Fibroblast of skin of abdomen (primary cell): ENCODE measurements at regions not wholly inside any gene's neighbourhood (a gene's known extent, or its start where the extent isn't known, plus 50 kb on each side); places are given as distances from the start of the nearest gene placed in this dataset.
A peak's percentile ranks its signal among the peaks of the same experiment; 100 is the strongest.
"Not testable (repeated sequence)": the region's sequence is repeated elsewhere in the genome, so short reads cannot be mapped to it uniquely, and the experiment has no call there.

Experiments
- DNase-seq: peaks from one replicate; pipeline ENCODE4 v3.0.0-alpha.2; 2013

DNA sequence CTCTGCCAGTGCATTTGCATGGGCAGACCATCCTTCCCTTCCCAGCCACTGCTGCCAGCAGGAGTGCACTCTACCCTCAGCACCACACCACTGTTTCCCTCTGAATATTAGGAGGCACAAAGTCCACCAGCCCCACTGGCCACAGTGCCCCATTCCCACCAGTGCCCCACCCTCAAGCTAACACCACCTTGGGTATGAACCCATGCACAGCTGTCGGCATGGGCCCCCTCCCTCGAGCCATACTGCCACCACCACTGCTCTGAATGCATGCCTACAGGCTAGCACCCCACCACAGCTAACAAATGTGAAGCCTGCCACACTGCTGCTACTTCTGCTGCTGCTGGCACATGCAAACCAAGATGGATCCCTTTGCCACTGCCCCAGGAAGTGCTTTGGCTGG is 810.4 kb downstream of the TRAM1L1 start:
- no peak for DNase-seq

DNA sequence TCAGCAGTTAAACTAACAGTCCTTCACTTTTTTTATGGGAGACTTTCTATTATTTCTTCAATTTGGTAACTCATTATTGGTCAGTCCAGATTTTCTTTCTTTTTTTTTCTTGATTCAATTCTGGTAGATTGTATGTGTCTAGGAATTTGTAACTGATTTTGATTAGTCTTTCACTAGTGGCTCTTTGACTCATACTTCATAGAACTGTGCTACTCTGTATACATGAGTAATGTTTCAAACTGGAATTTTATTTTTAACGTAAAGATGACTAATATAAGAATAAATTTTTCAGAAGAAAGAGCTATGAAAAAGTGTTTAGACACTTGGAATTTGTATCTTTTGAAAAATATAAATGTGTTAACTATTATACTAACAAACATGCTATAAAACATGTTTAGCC is 813.0 kb downstream of the TRAM1L1 start:
- DNase-seq: peak; percentile 17

- not testable (repeated sequence) for DNase-seq
These were observed 824.4 kb downstream of the TRAM1L1 start for GRCh38 chr4:116260931-116261330.

DNA sequence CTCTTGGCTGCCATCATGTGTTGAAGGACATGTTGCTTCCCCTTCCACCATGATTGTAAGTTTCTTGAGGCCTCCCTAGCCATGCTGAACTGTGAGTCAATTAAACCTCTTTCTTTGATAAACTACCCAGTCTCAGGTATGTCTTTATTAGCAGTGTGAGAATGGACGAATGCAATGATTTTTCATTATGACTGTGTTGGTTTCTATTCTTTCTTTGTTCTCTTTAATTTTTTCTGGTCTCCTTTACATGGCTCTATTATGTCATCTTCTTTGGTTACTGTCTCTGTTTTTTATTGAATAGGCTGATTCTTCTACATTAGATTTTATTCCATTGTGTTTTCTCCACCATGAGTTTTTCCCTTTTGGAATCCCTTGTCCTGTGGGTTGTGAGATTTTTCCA is 840.6 kb downstream of the TRAM1L1 start:
- DNase-seq: no peak

DNA sequence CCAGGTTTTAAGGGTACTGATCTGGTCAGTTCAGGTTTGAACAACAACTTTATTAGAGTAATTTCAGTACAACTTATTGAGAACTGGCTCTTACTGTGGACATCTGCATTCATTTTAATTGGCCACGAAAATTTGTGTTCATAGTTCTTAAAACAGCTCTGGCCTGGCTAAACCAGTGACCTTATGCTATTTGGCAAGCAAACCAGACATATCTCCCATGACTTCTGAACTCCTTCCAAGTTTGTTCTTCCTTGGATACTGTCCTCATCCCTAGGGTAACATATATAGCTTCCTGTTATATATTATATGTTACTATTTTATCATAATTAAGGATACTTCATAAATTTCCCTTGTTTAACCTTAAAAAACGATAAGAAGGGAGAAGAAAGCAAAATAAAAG is 841.9 kb downstream of the TRAM1L1 start:
- DNase-seq: no peak

GRCh38 chr4:116233971-116234370 is 851.4 kb downstream of the TRAM1L1 start:
- DNase-seq: no peak

DNA sequence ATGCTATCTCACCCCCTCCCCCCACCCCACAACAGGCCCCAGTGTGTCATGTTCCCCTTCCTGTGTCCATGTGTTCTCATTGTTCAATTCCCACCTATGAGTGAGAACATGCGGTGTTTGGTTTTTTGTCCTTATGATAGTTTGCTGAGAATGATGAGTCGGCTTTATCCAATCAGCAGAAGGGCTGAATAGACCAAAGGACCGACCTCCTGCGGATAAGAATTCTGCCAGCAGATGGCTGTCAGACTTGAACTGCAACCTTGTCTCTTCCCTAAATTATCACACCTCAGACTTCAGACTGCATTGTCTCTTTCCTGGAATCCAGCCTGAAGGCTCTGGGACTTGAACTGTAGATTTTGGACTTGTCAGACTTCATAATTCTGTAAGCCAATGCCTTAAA is 853.4 kb downstream of the TRAM1L1 start:
- DNase-seq: not testable (repeated sequence)

- DNase-seq: no peak
These were observed 856.0 kb downstream of the TRAM1L1 start for GRCh38 chr4:116229420-116229819.

DNA sequence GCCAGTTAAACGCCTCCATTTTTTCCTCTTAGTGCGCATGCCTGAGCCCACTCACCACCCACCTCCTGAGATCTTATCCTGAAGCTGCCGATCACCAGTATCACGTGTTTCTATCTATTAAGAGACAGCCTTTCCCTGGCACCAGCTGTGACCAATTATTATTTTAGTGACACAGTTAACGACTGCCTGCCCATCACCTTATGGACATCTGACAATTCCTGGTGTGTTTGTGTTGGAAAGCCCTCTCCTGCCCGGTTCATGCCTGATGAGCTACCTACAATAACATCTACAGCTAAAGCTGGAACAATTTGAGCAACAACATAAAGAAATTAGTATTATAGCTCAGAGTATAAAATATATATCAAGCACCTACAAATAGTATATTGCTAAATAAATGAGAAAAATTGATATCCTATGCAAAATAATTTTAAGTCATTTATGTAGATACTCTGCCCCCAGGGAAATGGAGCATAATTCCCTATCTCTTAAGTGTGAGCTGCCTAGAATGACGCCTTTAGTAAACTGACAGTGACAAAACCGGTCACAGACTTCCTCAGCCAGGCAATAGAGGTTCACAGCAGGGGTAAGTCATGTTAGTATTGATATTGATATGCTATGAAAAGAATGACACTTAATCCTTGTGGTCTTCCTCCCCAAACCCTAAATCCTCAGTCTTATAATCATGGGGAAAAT is 862.2 kb downstream of the TRAM1L1 start:
- no peak for DNase-seq

DNA sequence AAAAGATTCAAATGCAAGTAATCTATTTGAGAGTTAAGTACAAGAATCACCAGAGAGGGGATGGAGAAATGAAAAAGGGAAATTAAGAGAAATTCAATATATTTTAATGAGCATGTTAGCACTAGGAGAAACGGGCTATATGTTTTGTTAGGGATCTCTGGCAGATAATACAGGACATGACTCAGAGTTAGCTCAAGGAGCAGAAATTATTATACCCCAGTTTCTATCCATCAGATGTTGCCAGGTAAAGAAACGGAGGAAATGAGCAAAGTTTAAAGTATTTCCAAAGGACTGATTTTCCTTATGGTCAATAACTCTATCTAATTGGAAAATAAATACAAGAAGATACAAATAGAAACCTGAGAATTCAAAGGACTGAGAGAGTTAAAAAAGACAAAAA is 867.6 kb downstream of the TRAM1L1 start:
- no peak for DNase-seq

- no peak for DNase-seq
These were observed 869.8 kb downstream of the TRAM1L1 start for GRCh38 chr4:116215622-116216021.

DNA sequence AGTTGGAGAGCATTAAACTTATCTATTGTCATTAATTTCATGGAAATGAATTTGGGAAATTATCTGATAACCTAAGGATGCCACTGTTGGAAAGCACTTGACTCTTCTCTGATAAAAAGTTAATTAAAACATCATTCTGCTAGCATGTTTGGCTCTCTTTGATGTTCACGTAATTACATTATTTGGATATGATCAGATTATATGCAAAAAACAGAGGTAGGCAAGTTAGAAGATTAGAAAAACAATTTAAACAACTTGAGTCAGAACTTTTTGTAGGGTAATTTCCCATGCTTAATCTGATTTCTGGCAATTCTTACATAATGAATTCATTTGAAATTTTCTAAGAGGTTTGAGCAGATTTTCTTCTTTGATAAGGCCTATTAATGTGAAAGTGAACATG is 882.9 kb downstream of the TRAM1L1 start:
- DNase-seq: no peak

DNA sequence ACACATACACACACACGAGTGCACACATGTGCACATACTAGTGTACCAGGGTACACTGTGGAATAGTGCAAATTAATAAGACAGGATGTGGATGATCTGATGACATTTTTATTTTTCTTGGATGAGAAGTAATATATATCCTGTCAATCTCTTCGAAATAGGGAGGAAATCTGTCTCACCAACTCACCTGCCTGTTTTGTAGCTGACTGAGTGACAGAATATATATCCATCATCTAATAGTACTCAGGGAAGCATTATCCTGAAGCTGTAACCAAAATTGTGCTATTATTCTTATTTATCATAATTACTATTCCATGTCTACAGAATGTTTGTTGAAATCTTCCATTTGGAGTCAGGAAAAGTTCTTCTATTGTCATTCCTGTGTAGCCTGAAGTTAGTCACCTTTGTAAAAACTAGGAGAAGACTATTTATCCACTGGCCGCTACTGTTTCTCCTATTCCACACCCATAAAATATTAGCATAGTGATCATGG is 888.0 kb downstream of the TRAM1L1 start:
- DNase-seq: no peak

- no peak for DNase-seq
These were observed 902.1 kb downstream of the TRAM1L1 start for GRCh38 chr4:116183241-116183640.

DNA sequence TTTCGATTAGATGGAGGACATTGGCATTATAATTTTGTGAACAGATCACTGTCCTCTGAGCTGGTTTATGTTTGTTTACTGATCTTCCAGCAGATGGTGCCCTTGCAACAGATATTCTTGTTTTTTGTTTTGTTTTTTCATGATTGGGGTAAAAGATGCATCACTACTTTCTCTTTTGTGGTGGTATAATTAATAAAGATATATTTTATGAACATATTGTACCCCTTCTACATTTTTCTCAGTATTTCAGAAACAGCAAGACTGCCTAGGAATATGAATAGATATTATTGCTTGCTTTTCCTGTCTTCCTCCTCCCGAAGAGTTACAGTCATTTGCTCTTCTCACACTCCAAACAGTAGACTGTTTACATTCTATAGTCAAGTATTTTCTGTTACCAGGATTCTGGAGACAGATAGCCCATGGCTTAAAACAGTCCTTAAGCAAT is 905.2 kb downstream of the TRAM1L1 start:
- peak; percentile 6 for DNase-seq

GRCh38 chr4:116151371-116151770 is 934.0 kb downstream of the TRAM1L1 start:
- not testable (repeated sequence) for DNase-seq

DNA sequence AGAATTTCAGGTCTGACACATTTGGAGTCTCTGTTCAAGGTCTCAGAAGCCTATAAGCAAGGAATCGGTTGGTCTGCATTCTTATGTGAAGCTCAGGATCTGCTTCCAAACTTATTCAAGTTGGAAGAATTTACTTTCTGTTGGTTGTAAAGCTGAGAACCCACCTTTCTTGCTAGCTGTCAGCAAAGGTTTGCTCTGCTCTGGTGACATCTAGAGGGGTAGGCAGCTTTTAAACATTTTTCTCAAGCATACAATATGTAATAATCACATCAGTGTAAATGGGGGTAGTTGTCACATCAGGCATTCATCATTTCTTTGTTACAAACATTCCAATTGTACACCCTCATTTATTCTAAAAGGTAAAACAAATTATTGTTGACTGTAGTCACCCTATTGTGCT is 935.2 kb downstream of the TRAM1L1 start:
- DNase-seq: no peak

DNA sequence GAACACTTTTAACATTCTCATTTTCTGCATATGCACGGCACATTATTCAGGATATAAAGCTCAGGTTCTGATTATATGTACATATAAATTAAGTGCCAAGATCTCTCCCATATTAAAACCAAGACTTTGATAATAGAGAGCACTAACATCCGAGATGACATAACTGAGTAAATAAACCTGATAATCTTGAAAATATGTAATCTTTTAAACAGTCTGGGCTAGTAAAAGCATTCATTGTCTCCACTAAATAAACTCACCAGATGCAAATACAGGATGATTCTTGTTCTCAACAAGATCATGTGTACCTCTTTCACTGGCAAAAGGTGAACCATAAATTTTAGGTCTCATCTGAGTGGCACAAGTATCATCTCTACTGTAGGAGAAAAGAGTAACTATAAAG is 942.2 kb downstream of the TRAM1L1 start:
- no peak for DNase-seq

DNA sequence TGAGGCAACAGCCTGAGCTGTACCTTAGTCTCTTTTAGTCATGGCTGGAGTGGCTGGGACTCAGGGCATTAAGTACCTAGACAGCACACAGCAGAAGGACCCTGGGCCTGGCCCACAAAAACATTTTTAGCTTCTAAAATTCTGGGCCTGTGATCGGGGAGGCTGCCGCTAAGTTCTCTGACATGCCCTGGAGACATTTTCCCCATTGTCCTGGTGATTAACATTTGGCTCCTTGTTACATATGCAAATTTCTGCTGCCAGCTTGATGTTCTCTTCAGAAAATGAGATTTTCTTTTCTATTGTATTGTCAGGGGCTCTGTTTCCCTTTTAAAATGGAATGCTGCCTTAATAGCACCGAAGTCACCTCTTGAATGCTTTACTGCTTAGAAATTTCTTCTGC is 952.4 kb downstream of the TRAM1L1 start:
- no peak for DNase-seq

GRCh38 chr4:116126794-116127193 is 958.6 kb downstream of the TRAM1L1 start:
- DNase-seq: no peak

DNA sequence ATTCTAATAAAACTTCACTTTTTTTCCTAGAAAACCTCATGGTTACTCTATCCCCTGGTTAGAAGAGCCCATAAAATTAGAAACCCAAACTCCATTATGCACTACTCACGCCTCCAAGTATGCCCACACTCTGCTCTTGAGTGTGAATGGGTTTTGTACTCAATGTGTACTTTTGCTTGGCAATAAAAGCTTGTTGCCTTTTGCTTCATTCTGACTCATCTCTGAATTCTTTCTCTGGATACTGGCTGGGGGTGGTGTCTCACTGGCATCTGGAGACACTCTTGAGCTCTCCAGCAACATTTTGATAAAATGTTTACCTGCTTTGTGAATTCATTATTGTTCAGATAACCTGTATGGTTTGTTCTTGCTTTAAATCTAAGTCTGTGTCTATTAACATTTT is 963.3 kb downstream of the TRAM1L1 start:
- peak; percentile 33 for DNase-seq

GRCh38 chr4:116118221-116118620 is 967.2 kb downstream of the TRAM1L1 start:
- peak; percentile 11 for DNase-seq

- DNase-seq: not testable (repeated sequence)
These were observed 972.5 kb downstream of the TRAM1L1 start for GRCh38 chr4:116112861-116113260.

- no peak for DNase-seq
These were observed 974.7 kb downstream of the TRAM1L1 start for GRCh38 chr4:116110713-116111112.

DNA sequence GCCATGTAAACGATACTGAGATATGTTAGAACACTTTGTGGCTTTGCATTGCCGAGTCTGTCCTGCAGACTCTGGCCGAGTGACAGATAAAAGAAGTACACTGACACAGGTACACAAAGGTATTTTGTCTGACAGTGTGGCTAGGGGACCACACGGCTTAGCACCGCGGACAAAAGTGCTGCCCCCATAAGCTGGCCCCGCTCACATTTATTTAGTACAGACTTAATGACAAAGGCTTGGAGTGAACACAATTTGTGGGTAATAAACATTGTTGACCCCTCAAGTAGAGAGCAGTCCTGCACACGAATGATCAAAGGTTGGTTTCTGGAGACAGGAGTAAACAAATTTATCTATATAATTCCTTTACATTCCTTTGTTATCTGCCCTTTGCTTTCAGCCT is 976.8 kb downstream of the TRAM1L1 start:
- DNase-seq: no peak
